ENCODE measurements at regions not wholly inside any gene's neighbourhood (a gene's known extent, or its start where the extent isn't known, plus 50 kb on each side); places are given as distances from the start of the nearest gene placed in this dataset.

DNA sequence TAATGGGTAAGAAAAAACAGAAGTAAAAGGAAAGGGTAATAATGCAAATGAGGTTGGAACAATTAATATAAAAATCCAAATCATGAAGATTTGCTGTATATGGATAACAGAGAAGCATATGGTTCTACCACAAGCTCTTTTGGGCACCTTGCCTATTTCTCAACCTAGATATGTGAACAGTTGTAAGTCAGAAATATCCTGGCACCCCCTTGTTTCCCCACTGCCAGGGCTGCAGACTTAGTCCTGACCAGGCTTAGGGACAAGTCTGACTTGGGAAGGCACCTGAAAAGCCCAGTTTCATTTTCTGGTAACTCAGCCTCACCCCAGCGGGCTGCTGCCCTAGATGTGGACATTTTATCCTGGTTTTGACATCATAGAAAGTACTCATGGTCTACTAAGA is 183.2 kb upstream of the STAC start:
- dilution Hi-C loops (cut with MboI; ENCODE audit: extremely low pct_ligation_motif_present, low sequenced_read_pairs) (no loop called here), intact Hi-C loops (cut with micrococcal nuclease) (no loop called here)
- H3K4me3 ChIP-seq (replicated peaks in 1 of 3; ENCODE audit: insufficient read depth in 1 of 3, low read depth in 1 of 3, low read length in 3 of 3), result no peak overlapping the region
- H3K27ac ChIP-seq (ENCODE audit: insufficient read depth, low read depth, low read length), result no peak overlapping the region
- no peaks in the 10 kb centered on the region for H3K9me3 ChIP-seq (replicated peaks; ENCODE audit: control insufficient read depth, insufficient read depth, low read length)
- FAIRE-seq, result no peak
- H3K79me2 ChIP-seq (ENCODE audit: control insufficient read depth, insufficient read depth, low read length), result no peaks in the 10 kb centered on the region
- CTCF ChIA-PET, result no interaction called here
- BruUV-seq (replicated peaks), result no TSS peak
- no peaks in the 10 kb centered on the region for H3K9me1 ChIP-seq (replicated peaks; ENCODE audit: control insufficient read depth, extremely low read depth, insufficient read depth, low read length)
- no peak overlapping the region for H3K4me2 ChIP-seq (ENCODE audit: insufficient read depth, low read length)
- POLR2A ChIA-PET, result no interaction called here
- no peak overlapping the region for H2AFZ ChIP-seq (ENCODE audit: low read depth, low read length)
- TF ChIP-seq JUN (IDR thresholded peaks at IDR 0.05; ENCODE audit: borderline replicate concordance, insufficient read depth, insufficient read length, low read depth) (no peak), CTCF (IDR thresholded peaks at IDR 0.05; ENCODE audit: extremely low read depth in 1 of 2, insufficient read depth in 1 of 2, low read depth in 1 of 2, low read length in 2 of 2) (no peak), POLR2A (IDR thresholded peaks at IDR 0.05; ENCODE audit: low read depth, low read length) (no peak), MYC (IDR thresholded peaks at IDR 0.05; ENCODE audit: low read depth, low read length) (no peak), POLR2AphosphoS5 (IDR thresholded peaks at IDR 0.05; ENCODE audit: insufficient read depth, low read depth, low read length) (no peak), FOS (IDR thresholded peaks at IDR 0.05; ENCODE audit: borderline replicate concordance, insufficient read depth, low read length) (no peak), GATA2 (IDR thresholded peaks at IDR 0.05; ENCODE audit: insufficient read depth, insufficient read length, low read depth, low read length) (no peak), EZH2 (IDR thresholded peaks at IDR 0.05; ENCODE audit: borderline replicate concordance, low read depth, low read length, severe bottlenecking) (no peak), MAX (IDR thresholded peaks at IDR 0.05; ENCODE audit: insufficient read depth, insufficient read length) (no peak)
- no peaks in the 10 kb centered on the region for H4K20me1 ChIP-seq (replicated peaks; ENCODE audit: control insufficient read depth, extremely low read depth, insufficient read depth, low read length)
- H3K27me3 ChIP-seq (ENCODE audit: control insufficient read depth in 2 of 2, insufficient read depth in 2 of 2, low read length in 2 of 2), result no peaks in the 10 kb centered on the region
- no peak for DNase-seq (ENCODE audit: low read depth, low spot score)
- H3K9ac ChIP-seq (replicated peaks; ENCODE audit: extremely low read depth, insufficient read depth, low read length), result no peak overlapping the region
- no peaks in the 10 kb centered on the region for H3K36me3 ChIP-seq (ENCODE audit: control insufficient read depth in 2 of 2, extremely low read depth in 1 of 2, insufficient read depth in 2 of 2, low read length in 2 of 2)
- peaks cover 14% of the 10 kb centered on the region for H3K4me1 ChIP-seq (ENCODE audit: control insufficient read depth, extremely low read depth, insufficient read depth, low read length)
